ENCODE measurements at regions not wholly inside any gene's neighbourhood (a gene's known extent, or its start where the extent isn't known, plus 50 kb on each side); places are given as distances from the start of the nearest gene placed in this dataset.

- no peak for DNase-seq (ENCODE audit: low spot score in 2 of 2)
- no peak overlapping the region for H3K27ac ChIP-seq
- intact Hi-C loops (cut with DNase I), result no loop called here
- TF ChIP-seq, protein P1, sequence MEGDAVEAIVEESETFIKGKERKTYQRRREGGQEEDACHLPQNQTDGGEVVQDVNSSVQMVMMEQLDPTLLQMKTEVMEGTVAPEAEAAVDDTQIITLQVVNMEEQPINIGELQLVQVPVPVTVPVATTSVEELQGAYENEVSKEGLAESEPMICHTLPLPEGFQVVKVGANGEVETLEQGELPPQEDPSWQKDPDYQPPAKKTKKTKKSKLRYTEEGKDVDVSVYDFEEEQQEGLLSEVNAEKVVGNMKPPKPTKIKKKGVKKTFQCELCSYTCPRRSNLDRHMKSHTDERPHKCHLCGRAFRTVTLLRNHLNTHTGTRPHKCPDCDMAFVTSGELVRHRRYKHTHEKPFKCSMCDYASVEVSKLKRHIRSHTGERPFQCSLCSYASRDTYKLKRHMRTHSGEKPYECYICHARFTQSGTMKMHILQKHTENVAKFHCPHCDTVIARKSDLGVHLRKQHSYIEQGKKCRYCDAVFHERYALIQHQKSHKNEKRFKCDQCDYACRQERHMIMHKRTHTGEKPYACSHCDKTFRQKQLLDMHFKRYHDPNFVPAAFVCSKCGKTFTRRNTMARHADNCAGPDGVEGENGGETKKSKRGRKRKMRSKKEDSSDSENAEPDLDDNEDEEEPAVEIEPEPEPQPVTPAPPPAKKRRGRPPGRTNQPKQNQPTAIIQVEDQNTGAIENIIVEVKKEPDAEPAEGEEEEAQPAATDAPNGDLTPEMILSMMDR (IDR thresholded peaks at IDR 0.05), result no peak
- no peak overlapping the region for H3K4me3 ChIP-seq
- no peaks in the 10 kb centered on the region for H3K27me3 ChIP-seq
- H3K36me3 ChIP-seq, result no peaks in the 10 kb centered on the region
- peaks cover 0 to 13% of the 10 kb centered on the region in 2 donors for H3K4me1 ChIP-seq
- no peaks in the 10 kb centered on the region for H3K9me3 ChIP-seq
Measured at GRCh38 chr16:13858873-13859580, 60.9 kb upstream of the ERCC4 start.

DNA sequence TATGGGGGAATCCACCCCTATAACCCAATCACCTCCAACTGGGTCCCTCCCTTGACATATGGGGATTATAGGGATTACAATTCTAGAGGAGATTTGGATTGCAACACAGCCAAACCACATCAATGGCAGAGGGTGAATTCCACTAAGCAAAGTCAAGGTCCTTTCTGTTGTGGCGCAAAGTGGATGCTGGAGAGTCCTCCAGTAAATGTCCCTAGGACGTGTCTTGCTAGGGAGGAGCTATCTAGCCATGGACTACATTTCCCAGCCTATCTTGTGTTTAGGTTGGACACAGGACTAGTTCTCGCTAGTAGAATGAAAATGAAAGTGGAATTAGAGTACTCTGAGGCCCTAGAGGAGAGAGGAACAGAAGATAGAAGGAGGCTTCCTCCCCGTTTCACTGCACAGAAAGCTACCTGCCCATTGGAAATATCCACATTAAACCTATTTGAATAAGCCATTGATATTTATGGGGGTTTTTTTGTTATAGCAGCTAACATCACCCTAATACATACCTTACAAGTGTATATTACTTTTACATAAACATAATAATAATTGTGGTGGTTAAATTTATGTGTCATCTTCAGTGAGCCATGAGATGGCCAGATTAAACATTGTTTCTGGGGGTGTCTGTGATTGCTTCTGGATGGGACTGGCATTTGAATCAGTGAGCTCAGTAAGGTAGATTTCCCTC lies 56.7 kb upstream of the ERCC4 start:
- H3K4me3 ChIP-seq, result no peak overlapping the region
- TF ChIP-seq, protein P1 (IDR thresholded peaks at IDR 0.05), result no peak
- peaks cover 0 to 3% of the 10 kb centered on the region in 2 donors for H3K4me1 ChIP-seq
- H3K27me3 ChIP-seq, result no peaks in the 10 kb centered on the region
- no peaks in the 10 kb centered on the region for H3K9me3 ChIP-seq
- no peaks in the 10 kb centered on the region for H3K36me3 ChIP-seq
- no peak overlapping the region for H3K27ac ChIP-seq
- DNase-seq (ENCODE audit: low spot score in 2 of 2), result no peak
- intact Hi-C loops (cut with DNase I), result loop anchor here (5.0 kb wide), 1 partner anchor 34 kb away; no protein-coding TSS in a partner anchor

DNA sequence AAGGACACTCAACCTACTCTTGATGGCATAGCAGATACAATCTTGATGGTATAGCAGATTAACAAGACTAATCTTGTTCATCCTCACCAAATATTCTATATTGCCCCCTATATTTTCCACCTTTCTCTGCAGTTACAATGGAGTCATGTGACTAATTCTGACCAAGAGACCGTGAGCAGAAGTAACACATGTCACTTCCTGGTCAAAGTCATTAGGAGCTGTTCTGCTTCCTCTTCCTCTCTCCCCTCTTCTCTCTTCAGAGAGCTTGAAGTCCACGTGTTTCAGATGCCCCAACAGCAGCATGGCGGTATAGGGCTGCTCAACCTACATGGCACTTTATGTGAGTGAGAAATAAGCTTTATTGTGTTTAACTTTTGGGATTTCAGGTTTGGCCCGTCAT lies 55.3 kb upstream of the ERCC4 start:
- Histone ChIP-seq H3K36me3 (no peaks in the 10 kb centered on the region), H3K4me1 (peaks cover 0 to 3% of the 10 kb centered on the region in 2 donors), H3K9me3 (no peaks in the 10 kb centered on the region), H3K4me3 (no peak overlapping the region), H3K27ac (no peak overlapping the region), H3K27me3 (no peaks in the 10 kb centered on the region)
- DNase-seq (ENCODE audit: low spot score in 2 of 2), result no peak
- TF ChIP-seq, protein P1 (IDR thresholded peaks at IDR 0.05), result no peak
- intact Hi-C loops (cut with DNase I), result loop anchor here (5.0 kb wide), 1 partner anchor 33 kb away; no protein-coding TSS in a partner anchor

DNA sequence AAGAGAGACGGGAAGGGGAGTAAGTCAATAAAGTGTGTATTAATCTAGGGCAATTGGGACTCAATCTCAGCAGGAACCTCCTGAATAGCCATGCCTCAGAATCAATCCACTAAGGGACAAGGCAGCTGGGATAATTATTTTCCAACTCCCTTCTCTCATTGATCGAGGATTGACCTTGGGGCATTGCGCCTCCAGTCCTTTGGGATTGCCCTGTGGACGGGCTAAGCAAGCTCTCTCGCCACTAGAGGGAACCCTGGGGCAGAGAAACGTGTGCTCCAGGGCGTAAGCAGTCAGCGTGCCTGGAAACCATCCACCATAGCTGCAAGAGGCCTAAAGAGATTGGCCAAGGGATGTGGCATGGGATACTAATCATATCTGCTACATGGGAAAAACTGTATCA lies 53.9 kb upstream of the ERCC4 start:
- H3K9me3 ChIP-seq, result no peaks in the 10 kb centered on the region
- H3K27me3 ChIP-seq, result no peaks in the 10 kb centered on the region
- H3K36me3 ChIP-seq, result no peaks in the 10 kb centered on the region
- no peak overlapping the region for H3K27ac ChIP-seq
- TF ChIP-seq, protein P1 (IDR thresholded peaks at IDR 0.05), result peak; percentile 20 to 71 (median 67)
- intact Hi-C loops (cut with DNase I), result loop anchor here (1.0 kb wide), 1 partner anchor 53 kb away; no protein-coding TSS in a partner anchor
- no peak overlapping the region for H3K4me3 ChIP-seq
- H3K4me1 ChIP-seq, result peaks cover 0 to 3% of the 10 kb centered on the region in 2 donors
- peak in 1 of 2 donors; percentile 78 for DNase-seq (ENCODE audit: low spot score in 2 of 2)

All from ascending aorta (tissue), 2 donors.